ENCODE measurements at regions not wholly inside any gene's neighbourhood (a gene's known extent, or its start where the extent isn't known, plus 50 kb on each side); places are given as distances from the start of the nearest gene placed in this dataset.

DNA sequence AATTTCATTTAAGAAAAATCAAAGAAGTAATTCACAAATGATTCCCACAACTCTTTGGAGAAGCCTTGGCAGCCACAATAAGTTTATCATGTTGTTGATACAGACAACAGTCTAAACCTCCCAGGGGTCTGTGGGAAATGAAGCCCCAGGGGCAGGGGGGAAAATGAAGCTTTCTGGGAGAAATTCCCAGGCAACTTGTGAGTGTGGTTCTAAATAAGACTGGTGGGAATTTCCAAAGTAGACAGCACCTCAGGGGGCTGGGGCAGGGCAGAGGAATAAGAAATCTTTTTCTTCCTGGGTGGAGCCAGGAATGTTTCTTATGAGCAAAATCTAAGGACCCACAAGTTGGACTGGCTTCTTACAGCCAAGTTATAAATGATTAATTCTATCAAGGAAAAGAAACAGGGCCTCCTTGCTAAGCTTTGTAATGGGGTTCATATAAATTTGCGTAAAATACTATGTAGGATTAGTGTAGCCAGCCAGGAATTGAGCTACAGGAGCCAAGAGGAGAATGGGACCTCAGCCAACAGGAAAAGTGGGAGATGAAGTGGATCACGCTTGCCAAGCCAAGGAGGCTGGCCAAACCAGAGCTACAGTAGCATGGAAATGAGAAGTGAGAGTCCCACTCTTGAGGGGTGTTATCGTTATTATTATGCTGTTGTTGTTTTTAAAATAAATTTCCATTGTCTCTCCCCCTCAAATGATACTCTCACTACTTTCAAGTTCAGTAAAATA is 182.9 kb upstream of the FAR2 start:
- H3T11ph ChIP-seq (ENCODE audit: low read length) = no peak overlapping the region
- no peak overlapping the region for H3K9ac ChIP-seq (ENCODE audit: extremely low read depth, insufficient read length, low read length)
- Mint-ChIP-seq H3K4me3 (no peak overlapping the region), H3K36me3 (ENCODE audit: insufficient read depth in 1 of 3, low read depth in 3 of 3) (no peaks in the 10 kb centered on the region), H3K9me3 (no peaks in the 10 kb centered on the region), H3K27ac (0 out of 7 replicates have a peak overlapping the region, but pooled peaks of 1 of the 3 experiments have one; percentile 7), H3K27me3 (ENCODE audit: low read depth) (no peaks in the 10 kb centered on the region), H3K4me1 (peaks cover 0 to 3% of the 10 kb centered on the region in 2 experiments; a peak in 1 of 4 replicates)
- H3K9me3 ChIP-seq (ENCODE audit: control insufficient read depth, low read depth, low read length) = no peaks in the 10 kb centered on the region
- H3K23me2 ChIP-seq (ENCODE audit: insufficient read length, low read depth, low read length, poor library complexity, severe bottlenecking) = no peaks in the 10 kb centered on the region
- H2BK5ac ChIP-seq (ENCODE audit: insufficient read length, low read length) = no peak overlapping the region
- no peak overlapping the region for H2BK120ac ChIP-seq (ENCODE audit: low read depth, low read length, poor library complexity, severe bottlenecking)
- no peak for TF ChIP-seq CTCF (conservative IDR thresholded peaks at IDR 0.05)
- H3K79me2 ChIP-seq (ENCODE audit: insufficient read depth, low read length) = no peaks in the 10 kb centered on the region
- H3K4me2 ChIP-seq (ENCODE audit: insufficient read depth, insufficient read length, low read length) = no peak overlapping the region
- no peak overlapping the region for H4K91ac ChIP-seq (ENCODE audit: insufficient read length, low read depth, low read length)
- no peaks in the 10 kb centered on the region for H3K79me1 ChIP-seq (ENCODE audit: insufficient read depth, low read depth, low read length, poor library complexity, severe bottlenecking)
- H3K27me3 ChIP-seq (ENCODE audit: insufficient read depth, low read length) = no peaks in the 10 kb centered on the region
- no peak overlapping the region for H3K23ac ChIP-seq (ENCODE audit: insufficient read length, low read depth, low read length)
- H4K20me1 ChIP-seq (ENCODE audit: control insufficient read depth, insufficient read depth, insufficient read length) = no peaks in the 10 kb centered on the region
- H4K8ac ChIP-seq (replicated peaks; ENCODE audit: insufficient read length, low read depth, low read length) = no peak overlapping the region
- H3K14ac ChIP-seq (ENCODE audit: insufficient read depth, low read length) = no peak overlapping the region
- H3K18ac ChIP-seq (ENCODE audit: insufficient read length, low read depth, low read length) = no peak overlapping the region
- H2BK20ac ChIP-seq (ENCODE audit: low read depth, low read length, poor library complexity, severe bottlenecking) = no peak overlapping the region
- no peak overlapping the region for H3K4ac ChIP-seq (ENCODE audit: low read depth, low read length)
- no peak overlapping the region for H2BK15ac ChIP-seq (ENCODE audit: low read depth, low read length)
- H2AFZ ChIP-seq (ENCODE audit: low read length) = no peak overlapping the region
- no peak overlapping the region for H3K27ac ChIP-seq (ENCODE audit: insufficient read length, low read depth, low read length)
- H2BK12ac ChIP-seq (ENCODE audit: insufficient read length, low read depth, low read length) = no peak overlapping the region
- no peak overlapping the region for H3K56ac ChIP-seq (ENCODE audit: insufficient read length, low read depth, low read length)
- no peak for DNase-seq
- WGBS (ENCODE audit: extremely low coverage, insufficient read length, low lambda C conversion rate) = no CpG with 5 or more reads among the region's 3 CpGs
- H3K4me1 ChIP-seq (ENCODE audit: insufficient read depth, low read length) = no peaks in the 10 kb centered on the region
- H4K5ac ChIP-seq (ENCODE audit: insufficient read length, low read depth, low read length) = no peak overlapping the region
- no peak overlapping the region for H2AK5ac ChIP-seq (ENCODE audit: insufficient read length, low read length)

Data from H9 (cell line).